ENCODE measurements at regions not wholly inside any gene's neighbourhood (a gene's known extent, or its start where the extent isn't known, plus 50 kb on each side); places are given as distances from the start of the nearest gene placed in this dataset.
"Not testable (repeated sequence)": the region's sequence is repeated elsewhere in the genome, so short reads cannot be mapped to it uniquely, and the experiment has no call there.

GRCh38 chr5:174945853-174946252, 221.5 kb downstream of the MSX2 start:
- Histone ChIP-seq H3K27me3 (ENCODE audit: control insufficient read depth in 2 of 2, insufficient read depth in 1 of 2, low read length in 1 of 2) (no peaks in the 10 kb centered on the region), H3K36me3 (ENCODE audit: control insufficient read depth in 2 of 2, insufficient read depth in 2 of 2, low read length in 1 of 2) (no peaks in the 10 kb centered on the region), H3K4me1 (ENCODE audit: control insufficient read depth in 2 of 2, insufficient read depth in 2 of 2, low read length in 2 of 2) (no peaks in the 10 kb centered on the region), H3K27ac (ENCODE audit: low read depth in 1 of 2, low read length in 1 of 2) (no peak overlapping the region), H3K9me3 (ENCODE audit: control insufficient read depth in 2 of 2, insufficient read depth in 1 of 2, low read length in 1 of 2) (no peaks in the 10 kb centered on the region), H3K4me3 (ENCODE audit: low read length in 2 of 2) (no peak overlapping the region)
- no peak for DNase-seq (ENCODE audit: low read depth in 6 of 9, low spot score in 9 of 9)
- 92% methylated on average over 7 of the region's 7 CpGs for WGBS

DNA sequence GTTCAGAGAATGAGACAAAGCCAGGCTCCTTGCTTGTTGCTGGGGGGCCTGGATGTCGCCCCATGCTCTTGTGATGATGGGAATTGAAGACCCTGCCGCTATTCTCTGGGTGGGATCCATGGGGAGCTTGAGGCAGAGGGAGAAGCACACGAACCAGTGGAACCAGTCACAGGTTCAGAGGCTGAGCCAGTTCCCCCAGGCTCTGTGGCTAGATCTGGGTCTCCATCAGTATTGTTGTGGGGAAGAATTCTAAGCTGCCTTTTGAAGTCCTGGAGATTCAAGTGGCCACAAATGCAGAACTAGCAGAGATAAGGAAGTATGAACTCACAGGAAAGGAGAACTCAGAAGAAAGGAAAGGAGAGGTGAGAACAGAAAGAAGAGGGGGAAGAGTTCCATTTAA, 219.4 kb downstream of the MSX2 start:
- Histone ChIP-seq H3K27me3 (ENCODE audit: control insufficient read depth in 2 of 2, insufficient read depth in 1 of 2, low read length in 1 of 2) (no peaks in the 10 kb centered on the region), H3K4me3 (ENCODE audit: low read length in 2 of 2) (no peak overlapping the region), H3K4me1 (ENCODE audit: control insufficient read depth in 2 of 2, insufficient read depth in 2 of 2, low read length in 2 of 2) (no peaks in the 10 kb centered on the region), H3K27ac (ENCODE audit: low read depth in 1 of 2, low read length in 1 of 2) (no peak overlapping the region), H3K9me3 (ENCODE audit: control insufficient read depth in 2 of 2, insufficient read depth in 1 of 2, low read length in 1 of 2) (no peaks in the 10 kb centered on the region), H3K36me3 (ENCODE audit: control insufficient read depth in 2 of 2, insufficient read depth in 2 of 2, low read length in 1 of 2) (no peaks in the 10 kb centered on the region)
- DNase-seq (ENCODE audit: low read depth in 6 of 9, low spot score in 9 of 9): no peak
- WGBS: 47% methylated on average over 3 of the region's 3 CpGs

- not testable (repeated sequence) for H3K27ac ChIP-seq (ENCODE audit: low read depth in 1 of 2, low read length in 1 of 2)
Measured at GRCh38 chr5:174943002-174943401, 218.6 kb downstream of the MSX2 start.

GRCh38 chr5:174937201-174938123, 213.1 kb downstream of the MSX2 start:
- Histone ChIP-seq H3K36me3 (ENCODE audit: control insufficient read depth in 2 of 2, insufficient read depth in 2 of 2, low read length in 1 of 2) (no peaks in the 10 kb centered on the region), H3K4me3 (ENCODE audit: low read length in 2 of 2) (no peak overlapping the region), H3K4me1 (ENCODE audit: control insufficient read depth in 2 of 2, insufficient read depth in 2 of 2, low read length in 2 of 2) (no peaks in the 10 kb centered on the region), H3K9me3 (ENCODE audit: control insufficient read depth in 2 of 2, insufficient read depth in 1 of 2, low read length in 1 of 2) (no peaks in the 10 kb centered on the region), H3K27ac (ENCODE audit: low read depth in 1 of 2, low read length in 1 of 2) (no peak overlapping the region), H3K27me3 (ENCODE audit: control insufficient read depth in 2 of 2, insufficient read depth in 1 of 2, low read length in 1 of 2) (no peaks in the 10 kb centered on the region)
- DNase-seq (ENCODE audit: low read depth in 6 of 9, low spot score in 9 of 9): no peak
- WGBS: 90% methylated on average over 6 of the region's 6 CpGs

More at GRCh38 chr5:174943002-174943401, 218.6 kb downstream of the MSX2 start:
- H3K27me3 ChIP-seq (ENCODE audit: control insufficient read depth in 2 of 2, insufficient read depth in 1 of 2, low read length in 1 of 2); H3K9me3 ChIP-seq (ENCODE audit: control insufficient read depth in 2 of 2, insufficient read depth in 1 of 2, low read length in 1 of 2); H3K4me1 ChIP-seq (ENCODE audit: control insufficient read depth in 2 of 2, insufficient read depth in 2 of 2, low read length in 2 of 2); H3K4me3 ChIP-seq (ENCODE audit: low read length in 2 of 2); DNase-seq (ENCODE audit: low read depth in 6 of 9, low spot score in 9 of 9); H3K36me3 ChIP-seq (ENCODE audit: control insufficient read depth in 2 of 2, insufficient read depth in 2 of 2, low read length in 1 of 2): not testable (repeated sequence)
- WGBS: 91% methylated on average over 1 of the region's 1 CpG

DNA sequence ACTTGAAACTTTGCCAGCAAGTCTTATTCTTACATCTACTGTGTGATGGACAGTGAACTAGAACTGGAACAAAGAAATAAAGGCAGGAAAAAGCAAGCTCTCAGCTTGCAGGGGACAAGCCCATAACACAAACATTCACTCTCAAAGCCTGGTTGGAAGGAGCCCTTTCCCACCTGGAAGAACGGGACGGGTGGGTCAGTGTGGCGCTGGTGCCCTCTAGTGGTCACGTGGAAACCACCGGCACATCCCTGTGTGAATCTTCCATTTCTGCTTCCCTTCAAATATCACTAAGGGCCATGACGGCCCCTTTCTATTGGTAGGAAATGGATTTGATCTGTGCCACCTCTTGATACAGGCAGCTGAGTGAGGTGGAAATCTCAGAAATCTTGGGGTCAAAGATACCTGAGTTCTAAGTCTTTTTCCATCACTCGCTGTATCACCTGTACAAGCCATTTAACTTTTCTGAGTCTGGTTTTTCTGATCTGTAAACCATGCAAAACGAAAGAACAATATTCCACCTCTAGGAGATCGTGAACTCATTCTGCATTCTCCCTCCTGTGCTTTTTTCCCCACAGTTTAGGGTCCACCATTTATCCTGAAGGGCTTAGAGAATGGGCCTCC, 211.6 kb downstream of the MSX2 start:
- Histone ChIP-seq H3K27ac (ENCODE audit: low read depth in 1 of 2, low read length in 1 of 2) (no peak overlapping the region), H3K4me1 (ENCODE audit: control insufficient read depth in 2 of 2, insufficient read depth in 2 of 2, low read length in 2 of 2) (no peaks in the 10 kb centered on the region), H3K36me3 (ENCODE audit: control insufficient read depth in 2 of 2, insufficient read depth in 2 of 2, low read length in 1 of 2) (no peaks in the 10 kb centered on the region), H3K4me3 (ENCODE audit: low read length in 2 of 2) (no peak overlapping the region), H3K27me3 (ENCODE audit: control insufficient read depth in 2 of 2, insufficient read depth in 1 of 2, low read length in 1 of 2) (no peaks in the 10 kb centered on the region), H3K9me3 (ENCODE audit: control insufficient read depth in 2 of 2, insufficient read depth in 1 of 2, low read length in 1 of 2) (no peaks in the 10 kb centered on the region)
- WGBS: 29% methylated on average over 9 of the region's 9 CpGs
- DNase-seq (ENCODE audit: low read depth in 6 of 9, low spot score in 9 of 9): peak in 6 of 9 donors; percentile 7 to 30 (median 11)

DNA sequence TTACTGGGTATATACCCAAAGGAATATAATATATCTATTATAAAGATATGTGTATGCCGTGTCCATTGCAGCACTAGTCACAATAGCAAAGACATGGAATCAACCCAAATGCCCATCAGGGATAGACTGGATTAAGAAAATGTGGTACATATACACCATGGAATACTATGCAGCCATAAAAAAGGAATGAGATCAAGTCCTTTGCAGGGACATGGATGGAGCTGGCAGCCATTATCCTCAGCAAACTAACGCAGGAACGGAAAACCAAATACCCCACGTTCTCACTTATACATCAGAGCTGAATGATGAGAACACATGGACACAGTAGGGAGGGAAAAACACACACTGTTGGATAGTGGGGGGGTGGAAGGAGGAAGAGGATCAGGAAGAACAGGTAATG, 206.7 kb downstream of the MSX2 start:
- H3K4me3 ChIP-seq (ENCODE audit: low read length in 2 of 2); H3K27ac ChIP-seq (ENCODE audit: low read depth in 1 of 2, low read length in 1 of 2); H3K4me1 ChIP-seq (ENCODE audit: control insufficient read depth in 2 of 2, insufficient read depth in 2 of 2, low read length in 2 of 2); H3K36me3 ChIP-seq (ENCODE audit: control insufficient read depth in 2 of 2, insufficient read depth in 2 of 2, low read length in 1 of 2); H3K27me3 ChIP-seq (ENCODE audit: control insufficient read depth in 2 of 2, insufficient read depth in 1 of 2, low read length in 1 of 2); DNase-seq (ENCODE audit: low read depth in 6 of 9, low spot score in 9 of 9); H3K9me3 ChIP-seq (ENCODE audit: control insufficient read depth in 2 of 2, insufficient read depth in 1 of 2, low read length in 1 of 2): not testable (repeated sequence)
- WGBS: 95% methylated on average over 4 of the region's 4 CpGs

DNA sequence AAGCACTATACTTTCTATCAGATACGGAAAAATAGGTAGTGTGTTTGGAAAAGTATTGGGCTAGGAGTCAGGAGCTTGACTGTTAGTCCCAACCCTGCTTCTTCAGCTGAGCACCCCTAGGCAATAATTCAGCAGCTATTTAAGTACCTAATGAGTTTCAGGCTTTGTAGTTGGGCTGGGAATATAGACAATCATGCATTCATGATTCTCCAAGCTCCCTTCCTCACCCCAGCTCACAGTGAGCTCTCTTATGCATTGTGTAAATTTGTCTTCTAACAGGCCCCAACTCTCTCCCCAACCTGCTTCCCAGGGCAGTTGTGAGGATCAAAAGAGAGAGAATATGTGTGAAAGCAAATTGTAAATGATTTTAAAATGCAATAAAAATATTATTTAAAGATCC, 201.2 kb downstream of the MSX2 start:
- 97% methylated on average over 1 of the region's 1 CpG for WGBS
- no peaks in the 10 kb centered on the region for H3K9me3 ChIP-seq (ENCODE audit: control insufficient read depth in 2 of 2, insufficient read depth in 1 of 2, low read length in 1 of 2)
- H3K27ac ChIP-seq (ENCODE audit: low read depth in 1 of 2, low read length in 1 of 2): no peak overlapping the region
- no peaks in the 10 kb centered on the region for H3K27me3 ChIP-seq (ENCODE audit: control insufficient read depth in 2 of 2, insufficient read depth in 1 of 2, low read length in 1 of 2)
- no peaks in the 10 kb centered on the region for H3K4me1 ChIP-seq (ENCODE audit: control insufficient read depth in 2 of 2, insufficient read depth in 2 of 2, low read length in 2 of 2)
- no peaks in the 10 kb centered on the region for H3K36me3 ChIP-seq (ENCODE audit: control insufficient read depth in 2 of 2, insufficient read depth in 2 of 2, low read length in 1 of 2)
- no peak overlapping the region for H3K4me3 ChIP-seq (ENCODE audit: low read length in 2 of 2)
- DNase-seq (ENCODE audit: low read depth in 6 of 9, low spot score in 9 of 9): no peak

DNA sequence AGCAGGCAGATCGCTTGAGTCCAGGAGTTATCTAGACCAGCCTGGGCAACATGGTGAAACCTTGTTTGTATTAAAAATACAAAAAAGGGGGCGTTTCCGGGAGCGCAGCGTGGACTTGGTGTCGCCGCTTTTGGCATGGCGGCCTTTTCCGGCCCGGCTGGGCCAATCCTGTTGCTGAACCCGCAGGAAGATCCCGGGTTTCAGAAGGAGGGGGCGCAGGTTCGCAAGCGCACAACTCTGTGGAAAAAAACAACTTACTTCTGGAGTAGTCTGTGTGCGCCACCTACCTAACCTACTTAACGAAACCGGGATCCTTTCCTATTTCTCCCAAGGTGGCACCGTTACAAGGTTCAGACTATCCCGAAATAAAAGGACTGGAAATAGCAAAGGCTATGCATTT, 198.6 kb downstream of the MSX2 start:
- no peak for DNase-seq (ENCODE audit: low read depth in 6 of 9, low spot score in 9 of 9)
- WGBS: 97% methylated on average over 20 of the region's 20 CpGs
- Histone ChIP-seq H3K9me3 (ENCODE audit: control insufficient read depth in 2 of 2, insufficient read depth in 1 of 2, low read length in 1 of 2) (no peaks in the 10 kb centered on the region), H3K4me3 (ENCODE audit: low read length in 2 of 2) (no peak overlapping the region), H3K27ac (ENCODE audit: low read depth in 1 of 2, low read length in 1 of 2) (no peak overlapping the region), H3K4me1 (ENCODE audit: control insufficient read depth in 2 of 2, insufficient read depth in 2 of 2, low read length in 2 of 2) (no peaks in the 10 kb centered on the region), H3K36me3 (ENCODE audit: control insufficient read depth in 2 of 2, insufficient read depth in 2 of 2, low read length in 1 of 2) (no peaks in the 10 kb centered on the region), H3K27me3 (ENCODE audit: control insufficient read depth in 2 of 2, insufficient read depth in 1 of 2, low read length in 1 of 2) (no peaks in the 10 kb centered on the region)

GRCh38 chr5:174920906-174921550, 196.6 kb downstream of the MSX2 start:
- 24% methylated on average over 8 of the region's 8 CpGs for WGBS
- no peak overlapping the region for H3K4me3 ChIP-seq (ENCODE audit: low read length in 2 of 2)
- no peak for DNase-seq (ENCODE audit: low read depth in 6 of 9, low spot score in 9 of 9)

More at GRCh38 chr5:174920906-174921550, 196.6 kb downstream of the MSX2 start:
- H3K27ac ChIP-seq (ENCODE audit: low read depth in 1 of 2, low read length in 1 of 2): no peak overlapping the region
- H3K9me3 ChIP-seq (ENCODE audit: control insufficient read depth in 2 of 2, insufficient read depth in 1 of 2, low read length in 1 of 2): no peaks in the 10 kb centered on the region
- H3K36me3 ChIP-seq (ENCODE audit: control insufficient read depth in 2 of 2, insufficient read depth in 2 of 2, low read length in 1 of 2): no peaks in the 10 kb centered on the region
- no peaks in the 10 kb centered on the region for H3K27me3 ChIP-seq (ENCODE audit: control insufficient read depth in 2 of 2, insufficient read depth in 1 of 2, low read length in 1 of 2)
- no peaks in the 10 kb centered on the region for H3K4me1 ChIP-seq (ENCODE audit: control insufficient read depth in 2 of 2, insufficient read depth in 2 of 2, low read length in 2 of 2)
